Endodermal cell (in vitro differentiated cells): ENCODE measurements at regions not wholly inside any gene's neighbourhood (a gene's known extent, or its start where the extent isn't known, plus 50 kb on each side); places are given as distances from the start of the nearest gene placed in this dataset.
A peak's percentile ranks its signal among the peaks of the same experiment; 100 is the strongest.
"Not testable (repeated sequence)": the region's sequence is repeated elsewhere in the genome, so short reads cannot be mapped to it uniquely, and the experiment has no call there.

Experiments used
- DNase-seq: peaks from one replicate; pipeline ENCODE4 v3.0.0-alpha.2; 2017
- H3K27ac ChIP-seq: 2 replicates; pipeline ENCODE4 v1.5.1; 2013; ENCODE audit warnings: mild to moderate bottlenecking, low read depth, low read length, moderate library complexity
- H3K27me3 ChIP-seq: 2 replicates; pipeline ENCODE4 v1.6.1; 2013; ENCODE audit warnings: mild to moderate bottlenecking, low read length, moderate library complexity; ENCODE audit not compliant: insufficient read depth, control insufficient read depth, poor library complexity, severe bottlenecking
- H3K36me3 ChIP-seq: 2 replicates; pipeline ENCODE4 v1.7.0; 2013; ENCODE audit warnings: mild to moderate bottlenecking, low read length, moderate library complexity; ENCODE audit not compliant: control insufficient read depth, insufficient read depth
- H3K4me1 ChIP-seq: one replicate; pipeline ENCODE4 v1.7.0; 2013; ENCODE audit warnings: low read length; ENCODE audit not compliant: control insufficient read depth, insufficient read depth
- H3K4me3 ChIP-seq: 2 replicates; pipeline ENCODE4 v1.5.1; 2013; ENCODE audit warnings: mild to moderate bottlenecking, low read length, moderate library complexity
- H3K9ac ChIP-seq: 2 replicates; pipeline ENCODE4 v1.6.1; 2013; ENCODE audit warnings: mild to moderate bottlenecking, low read length, moderate library complexity; ENCODE audit not compliant: poor library complexity, severe bottlenecking; ENCODE audit errors: extremely low read depth
- H3K9me3 ChIP-seq: 2 replicates; pipeline ENCODE4 v1.6.1; 2013; ENCODE audit warnings: mild to moderate bottlenecking, low read length, moderate library complexity; ENCODE audit not compliant: control insufficient read depth
- H3K27ac Mint-ChIP-seq: 2 replicates; pipeline ENCODE4 v1.8.0; 2020; ENCODE audit warnings: mixed read lengths
- H3K27me3 Mint-ChIP-seq: 2 replicates; pipeline ENCODE4 v1.8.0; 2021; ENCODE audit warnings: mild to moderate bottlenecking, mixed read lengths; ENCODE audit not compliant: insufficient read depth
- H3K36me3 Mint-ChIP-seq: 2 replicates; pipeline ENCODE4 v1.8.0; 2020; ENCODE audit warnings: low read depth, mixed read lengths
- H3K4me1 Mint-ChIP-seq: 2 replicates; pipeline ENCODE4 v1.8.0; 2020; ENCODE audit warnings: mixed read lengths
- H3K4me3 Mint-ChIP-seq: 2 replicates; pipeline ENCODE4 v1.8.0; 2020; ENCODE audit warnings: mild to moderate bottlenecking, moderate library complexity, mixed read lengths
- H3K9me3 Mint-ChIP-seq: 2 replicates; pipeline ENCODE4 v1.8.0; 2020; ENCODE audit warnings: mild to moderate bottlenecking, mixed read lengths
- CTCF ChIP-seq: fragments of 200-600 bp; sonication (generic); conservative IDR thresholded peaks from 2 replicates; pipeline ENCODE4 v1.5.0; 2021; ENCODE audit warnings: antibody characterized with exemption, mild to moderate bottlenecking
- WGBS, 2 experiments: methylation state at CpG; one replicate each; pipeline versions ENCODE4 v1.1.5 to v1.1.7; 2013; ENCODE audit warnings: missing lambda C conversion rate in 2 of 2, mixed read lengths in 1 of 2; ENCODE audit not compliant: insufficient coverage in 1 of 2, insufficient read length in 1 of 2; 5-methylcytosine and 5-hydroxymethylcytosine counted together

GRCh38 chr6:115441651-115442050 is 619.0 kb downstream of the FRK start:
- H3K36me3 Mint-ChIP-seq: peaks cover 3% of the 10 kb centered on the region
- no peak for DNase-seq
- H3K4me3 Mint-ChIP-seq: no peak overlapping the region
- 88% methylated on average over 1 of the region's 1 CpG; no CpG with 5 or more reads in 1 of the 2 experiments for WGBS, 2 experiments
- Histone ChIP-seq H3K36me3 (no peaks in the 10 kb centered on the region), H3K4me1 (peaks cover 13% of the 10 kb centered on the region), H3K9me3 (no peaks in the 10 kb centered on the region), H3K9ac (no peak overlapping the region), H3K4me3 (no peak overlapping the region), H3K27me3 (no peaks in the 10 kb centered on the region), H3K27ac (no peak overlapping the region)
- H3K9me3 Mint-ChIP-seq: peaks cover 22% of the 10 kb centered on the region
- no peaks in the 10 kb centered on the region for H3K27me3 Mint-ChIP-seq
- no peak overlapping the region for H3K27ac Mint-ChIP-seq
- H3K4me1 Mint-ChIP-seq: peaks cover 13% of the 10 kb centered on the region
- TF ChIP-seq CTCF: no peak

- H3K9me3 ChIP-seq: peaks cover 15% of the 10 kb centered on the region
- no peaks in the 10 kb centered on the region for H3K36me3 ChIP-seq
- H3K9ac ChIP-seq: no peak overlapping the region
- no peak for TF ChIP-seq CTCF
- peaks cover 24% of the 10 kb centered on the region for H3K4me1 Mint-ChIP-seq
- H3K36me3 Mint-ChIP-seq: no peaks in the 10 kb centered on the region
- no peak overlapping the region for H3K27ac ChIP-seq
- WGBS, 2 experiments: 0 to 17% methylated on average over 1 to 3 of the region's 3 CpGs
- H3K4me3 ChIP-seq: no peak overlapping the region
- H3K27me3 Mint-ChIP-seq: peaks cover 2% of the 10 kb centered on the region
- DNase-seq: peak; percentile 80
- H3K27ac Mint-ChIP-seq: peak overlapping the region; percentile 31
- no peaks in the 10 kb centered on the region for H3K27me3 ChIP-seq
- H3K4me3 Mint-ChIP-seq: no peak overlapping the region
- H3K4me1 ChIP-seq: no peaks in the 10 kb centered on the region
- H3K9me3 Mint-ChIP-seq: peaks cover 8% of the 10 kb centered on the region
Observed at GRCh38 chr6:115415378-115415777, 645.3 kb downstream of the FRK start.

GRCh38 chr6:115414916-115415315 is 645.8 kb downstream of the FRK start:
- DNase-seq: peak; percentile 48
- peak overlapping the region; percentile 31 for H3K27ac Mint-ChIP-seq

GRCh38 chr6:115411756-115412155 is 648.9 kb downstream of the FRK start:
- H3K9me3 ChIP-seq: peaks cover 10% of the 10 kb centered on the region
- Mint-ChIP-seq H3K4me3 (no peak overlapping the region), H3K9me3 (peaks cover 6% of the 10 kb centered on the region), H3K36me3 (no peaks in the 10 kb centered on the region), H3K4me1 (peaks cover 24% of the 10 kb centered on the region), H3K27me3 (peaks cover 2% of the 10 kb centered on the region), H3K27ac (no peak overlapping the region)
- no peak for DNase-seq
- H3K4me1 ChIP-seq: no peaks in the 10 kb centered on the region
- no peak overlapping the region for H3K27ac ChIP-seq
- H3K36me3 ChIP-seq: no peaks in the 10 kb centered on the region
- WGBS, 2 experiments: 90 to 92% methylated on average over 2 of the region's 2 CpGs
- TF ChIP-seq CTCF: no peak
- no peak overlapping the region for H3K4me3 ChIP-seq
- H3K9ac ChIP-seq: no peak overlapping the region
- H3K27me3 ChIP-seq: no peaks in the 10 kb centered on the region

More at GRCh38 chr6:115414916-115415315, 645.8 kb downstream of the FRK start:
- H3K36me3 Mint-ChIP-seq, H3K27me3 ChIP-seq, H3K4me1 ChIP-seq, H3K36me3 ChIP-seq, H3K4me3 Mint-ChIP-seq, H3K9ac ChIP-seq, H3K27ac ChIP-seq, H3K27me3 Mint-ChIP-seq, H3K4me3 ChIP-seq, H3K9me3 Mint-ChIP-seq: not testable (repeated sequence)
- peaks cover 24% of the 10 kb centered on the region for H3K4me1 Mint-ChIP-seq
- peaks cover 17% of the 10 kb centered on the region for H3K9me3 ChIP-seq
- WGBS, 2 experiments: 53% methylated on average over 6 of the region's 6 CpGs; no CpG with 5 or more reads in 1 of the 2 experiments
